HG02571 (cell line): ENCODE measurements at regions not wholly inside any gene's neighbourhood (a gene's known extent, or its start where the extent isn't known, plus 50 kb on each side); places are given as distances from the start of the nearest gene placed in this dataset.

Source experiments
- ATAC-seq: cut with Tn5 transposase; IDR thresholded peaks from one replicate; pipeline ENCODE4 v1.9.1; 2021; ENCODE audit warnings: mild to moderate bottlenecking, moderate library complexity; ENCODE audit not compliant: unreplicated experiment

- no peak for ATAC-seq
Observed at GRCh38 chr6:90758741-90759140, 171.9 kb upstream of the MAP3K7 start.

- no peak for ATAC-seq
Observed at GRCh38 chr6:90753820-90754643, 167.2 kb upstream of the MAP3K7 start.

GRCh38 chr6:90739802-90740201 is 152.9 kb upstream of the MAP3K7 start:
- ATAC-seq, result no peak

GRCh38 chr6:90739339-90739738 is 152.5 kb upstream of the MAP3K7 start:
- no peak for ATAC-seq

DNA sequence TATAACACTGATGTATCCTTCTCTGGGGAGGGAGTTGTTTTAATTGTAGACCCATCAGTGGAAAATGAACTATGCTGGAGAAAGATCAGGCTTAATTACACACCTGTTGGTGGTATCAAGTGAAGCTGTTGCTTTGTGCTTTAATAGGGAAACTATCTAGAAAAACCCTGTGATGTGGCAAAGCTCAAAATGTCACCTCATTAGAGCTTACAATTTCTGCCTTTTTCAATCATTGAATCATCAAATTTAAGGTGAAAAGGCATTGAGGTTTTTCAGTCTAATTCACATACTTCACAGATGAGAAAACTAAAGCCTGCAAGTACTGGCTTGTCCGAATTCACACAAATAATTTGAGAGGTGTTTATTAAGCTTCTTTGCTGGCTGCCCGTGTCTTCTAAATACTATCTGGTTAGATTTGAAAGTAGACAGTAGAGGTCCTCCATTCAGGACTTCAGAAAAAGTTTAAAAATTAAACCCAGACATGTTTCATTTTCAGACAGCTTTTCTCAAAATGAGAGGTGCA is 143.3 kb upstream of the MAP3K7 start:
- ATAC-seq, result peak; percentile 60

- no peak for ATAC-seq
Observed at GRCh38 chr6:90729057-90729456, 142.2 kb upstream of the MAP3K7 start.

DNA sequence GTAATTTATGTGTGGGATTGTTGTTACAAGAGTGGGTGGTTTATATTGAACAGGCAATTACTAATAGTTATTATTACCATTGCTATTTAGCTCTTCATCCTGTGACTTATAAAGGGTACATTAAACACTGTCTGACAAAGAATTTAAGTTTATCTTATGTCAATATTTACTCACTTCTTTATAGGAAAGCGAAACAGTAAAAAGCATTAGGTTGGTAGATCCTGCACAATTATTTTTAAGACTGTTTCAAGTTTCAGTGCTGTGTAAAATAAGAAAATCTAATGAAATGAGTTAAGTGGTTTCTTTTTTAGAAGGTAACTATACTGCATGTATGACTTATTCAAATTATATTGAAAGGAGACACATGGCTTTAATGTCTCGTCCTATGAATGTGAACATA is 135.8 kb upstream of the MAP3K7 start:
- no peak for ATAC-seq

DNA sequence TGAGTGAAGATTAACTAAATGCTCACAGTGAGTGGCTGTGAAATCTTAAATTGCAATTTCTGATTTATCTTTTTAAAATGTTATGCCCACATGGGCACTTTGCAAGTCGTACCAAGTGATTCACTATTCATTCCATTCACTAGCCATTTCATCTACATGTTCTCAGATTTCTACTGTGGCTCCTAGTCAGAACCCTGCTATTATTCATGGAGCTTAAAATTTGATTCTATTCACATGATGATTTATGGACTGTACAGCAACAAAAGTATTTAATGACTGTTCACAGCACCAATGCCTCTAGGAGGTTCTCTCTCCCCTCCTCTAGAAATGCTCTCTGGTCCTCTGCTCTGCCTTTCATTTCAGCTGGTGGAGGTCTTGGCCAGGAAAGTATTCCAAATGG is 133.5 kb upstream of the MAP3K7 start:
- no peak for ATAC-seq

DNA sequence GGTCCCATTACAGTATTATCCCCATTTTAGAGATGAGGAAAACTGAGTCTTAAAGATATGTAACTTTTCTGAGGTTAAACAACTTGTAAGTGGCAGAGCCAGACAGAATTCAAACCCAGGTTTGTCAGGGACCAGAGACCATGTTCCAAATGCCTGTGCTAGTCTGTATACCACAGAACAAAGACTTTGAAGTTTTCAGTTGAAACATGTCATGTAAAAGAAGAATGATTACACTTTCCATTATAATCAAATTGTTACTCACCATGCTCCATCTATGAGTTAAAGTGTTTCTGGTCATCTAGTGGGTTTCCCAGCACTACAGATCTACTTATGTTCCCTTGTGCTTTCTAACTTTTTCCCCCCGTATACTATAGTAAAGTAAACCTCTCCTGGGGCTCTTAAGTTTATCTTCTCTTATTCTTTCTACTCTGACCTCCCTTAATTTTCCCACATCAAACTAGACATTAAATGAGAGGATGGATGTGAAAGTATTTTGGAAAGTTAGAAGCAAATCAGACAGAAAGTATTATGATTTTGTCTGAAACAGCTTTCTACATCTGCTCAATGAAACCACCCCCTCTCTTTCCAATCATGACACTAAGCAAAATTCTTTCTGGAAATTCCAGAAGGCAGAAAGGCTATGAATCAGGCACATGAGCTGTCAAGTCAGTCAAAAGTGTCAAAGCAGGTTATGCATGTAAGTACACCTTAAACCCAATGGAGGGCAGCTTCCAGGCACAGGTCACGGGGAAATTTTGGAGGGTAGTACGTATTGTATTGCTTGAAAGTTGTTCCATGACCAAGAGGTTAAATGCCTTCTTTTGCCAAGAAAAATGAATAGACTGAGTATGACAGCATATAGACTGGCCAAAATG is 132.7 kb upstream of the MAP3K7 start:
- ATAC-seq, result no peak

DNA sequence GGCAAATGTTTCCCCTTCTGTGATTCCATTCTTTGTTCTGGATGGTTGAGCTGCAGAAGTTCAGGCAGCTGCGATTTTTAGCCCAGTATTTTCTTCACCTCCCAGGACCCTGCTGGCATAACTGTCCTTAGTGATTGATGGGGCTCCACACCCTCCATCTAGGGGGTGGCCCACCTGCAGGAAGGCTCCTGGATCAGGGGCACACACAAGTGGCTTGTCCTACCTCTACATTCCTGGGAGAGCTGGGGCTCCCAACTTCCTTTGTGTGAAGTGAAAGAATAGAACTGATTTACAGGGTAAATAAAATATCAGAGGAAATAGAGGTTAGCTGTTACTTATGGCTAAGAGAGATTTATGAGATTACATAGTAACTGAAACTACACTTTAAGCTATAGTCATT is 129.5 kb upstream of the MAP3K7 start:
- no peak for ATAC-seq

DNA sequence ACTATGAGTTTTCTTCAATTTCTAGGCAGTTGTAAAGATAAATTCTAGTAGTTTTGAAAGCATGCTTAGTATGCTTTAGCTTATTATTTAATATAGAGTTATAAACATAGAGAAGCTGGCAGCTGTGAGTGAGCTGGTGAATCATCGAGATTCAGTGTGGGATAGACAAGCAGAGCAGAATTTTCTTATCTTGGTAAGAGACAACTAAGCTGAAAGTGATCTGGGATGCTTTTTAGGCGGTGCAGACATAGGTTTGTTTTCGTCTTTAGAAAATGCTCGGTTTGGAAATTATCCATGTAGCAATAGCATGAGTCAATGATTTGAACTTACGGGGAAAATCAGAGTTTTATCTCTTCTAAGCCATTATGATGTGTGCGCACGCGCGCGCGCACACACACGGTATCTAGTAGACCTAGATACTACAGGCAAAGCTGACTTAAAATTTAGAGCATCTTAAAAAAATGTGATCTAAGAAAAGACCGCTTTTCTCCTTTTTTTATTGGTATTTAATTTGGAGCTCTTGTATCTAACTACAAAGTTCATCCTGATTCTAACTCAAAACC is 128.3 kb upstream of the MAP3K7 start:
- no peak for ATAC-seq

DNA sequence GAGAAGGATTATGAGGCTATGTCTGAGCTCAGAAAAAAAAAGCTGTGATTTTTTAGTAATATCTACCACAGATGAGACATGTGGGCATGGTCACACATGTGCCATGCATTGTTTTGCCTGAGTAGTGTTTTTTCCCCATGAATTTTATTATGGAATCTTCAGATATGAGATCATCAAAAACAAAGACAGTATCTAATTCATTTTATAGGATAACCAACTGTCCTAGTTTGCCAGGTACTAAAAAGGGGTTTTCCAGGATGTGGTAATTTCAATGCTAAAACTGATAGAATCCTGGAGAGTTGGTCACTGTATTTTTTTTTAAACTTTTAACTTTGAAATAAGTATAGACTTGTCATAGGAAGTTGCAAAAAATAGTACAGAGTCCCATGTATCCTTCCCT is 127.4 kb upstream of the MAP3K7 start:
- ATAC-seq, result no peak

GRCh38 chr6:90712114-90712513 is 125.2 kb upstream of the MAP3K7 start:
- ATAC-seq, result no peak

- ATAC-seq, result no peak
Observed at GRCh38 chr6:90709431-90709996, 122.6 kb upstream of the MAP3K7 start.

DNA sequence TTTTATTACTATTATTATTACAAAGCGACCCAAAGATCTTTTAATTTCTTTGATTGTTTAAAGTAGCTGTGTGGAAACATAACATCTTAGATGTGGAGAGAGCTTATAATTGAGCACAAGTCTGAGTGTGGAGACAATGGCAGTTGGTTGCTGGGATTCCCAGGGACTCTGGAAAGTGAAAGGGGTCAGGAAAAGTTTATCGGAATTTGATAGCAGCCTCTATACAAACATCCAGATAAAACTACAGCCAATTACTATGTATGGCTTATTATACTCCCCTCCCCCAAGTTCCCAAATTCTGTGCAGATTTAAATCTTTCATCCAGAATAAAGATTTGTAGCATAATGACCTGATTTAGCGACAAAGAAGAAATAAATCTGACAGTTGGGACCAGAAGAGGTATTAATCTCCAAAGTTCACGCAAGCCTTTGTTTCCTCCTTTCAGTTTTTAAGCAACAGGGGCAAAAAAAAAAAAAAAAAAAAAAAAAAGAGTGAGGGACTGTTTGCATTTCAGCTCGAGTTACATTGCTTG is 121.4 kb upstream of the MAP3K7 start:
- ATAC-seq, result no peak

GRCh38 chr6:90707246-90707645 is 120.4 kb upstream of the MAP3K7 start:
- no peak for ATAC-seq

DNA sequence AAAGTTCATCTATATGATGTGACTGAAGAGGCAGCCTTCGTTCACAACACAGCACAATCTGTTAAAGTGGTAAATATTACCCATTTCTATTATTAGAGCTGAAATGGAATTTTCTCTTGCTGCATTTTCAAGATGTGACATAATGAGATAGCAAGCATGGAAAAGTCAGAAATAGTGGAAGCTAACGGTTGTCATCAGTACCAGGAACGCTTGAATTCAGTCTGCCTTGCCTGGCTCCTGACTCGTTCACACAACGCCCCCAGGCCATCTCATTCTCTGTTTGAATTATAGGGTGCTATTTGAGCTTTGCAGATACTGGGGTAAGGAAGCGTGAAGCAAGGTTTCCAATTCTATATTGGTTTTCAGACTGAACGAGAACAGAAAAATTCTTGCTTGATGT is 116.5 kb upstream of the MAP3K7 start:
- ATAC-seq, result no peak

DNA sequence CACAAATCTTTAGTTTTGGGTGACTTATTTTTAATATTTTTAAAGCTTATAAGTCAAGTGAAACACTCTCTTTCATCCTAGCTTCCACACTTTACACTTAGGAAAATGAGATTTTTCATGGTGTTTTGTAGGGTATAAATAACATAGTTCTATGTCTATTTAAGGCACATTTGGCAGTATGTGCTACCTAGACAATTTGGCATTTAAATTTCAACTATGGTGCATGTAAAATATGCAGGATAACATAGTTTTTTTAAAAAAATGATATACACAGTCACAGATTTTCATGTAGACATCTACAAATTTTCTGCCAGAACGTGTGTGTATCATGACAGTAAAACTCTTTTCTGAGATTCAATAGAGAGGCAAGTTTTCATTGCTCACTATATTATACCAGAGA is 115.1 kb upstream of the MAP3K7 start:
- ATAC-seq, result no peak

DNA sequence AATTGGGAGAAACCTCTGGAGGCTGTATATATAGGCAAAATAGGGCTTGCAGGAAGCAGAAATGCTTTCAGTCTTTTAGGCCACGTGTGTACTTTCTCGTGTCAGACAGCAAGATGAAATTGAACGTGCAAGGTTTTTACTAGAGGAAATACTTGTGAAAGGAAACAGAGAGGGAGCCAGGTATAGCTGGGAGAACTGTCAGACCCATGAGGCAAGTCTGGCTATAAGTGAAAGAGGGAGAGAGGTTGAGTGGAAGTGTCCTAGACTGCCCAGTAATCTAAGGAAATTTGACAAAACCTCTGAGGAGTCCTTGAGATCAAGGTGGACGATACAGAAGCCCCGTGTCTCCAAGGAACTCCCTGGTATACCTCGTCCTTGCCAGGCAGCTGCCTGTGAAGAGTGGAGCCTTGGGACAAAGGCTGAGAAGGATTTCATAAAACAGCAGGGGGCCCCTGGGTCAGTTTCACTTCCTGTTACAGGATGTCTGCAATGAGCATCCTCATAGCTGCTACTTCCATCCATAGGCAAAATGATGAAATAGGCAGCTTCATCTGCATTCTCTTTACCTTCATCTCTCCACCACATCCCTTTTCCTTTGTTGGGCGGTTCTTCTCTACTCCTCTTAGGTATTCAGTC is 114.4 kb upstream of the MAP3K7 start:
- ATAC-seq, result peak; percentile 81

DNA sequence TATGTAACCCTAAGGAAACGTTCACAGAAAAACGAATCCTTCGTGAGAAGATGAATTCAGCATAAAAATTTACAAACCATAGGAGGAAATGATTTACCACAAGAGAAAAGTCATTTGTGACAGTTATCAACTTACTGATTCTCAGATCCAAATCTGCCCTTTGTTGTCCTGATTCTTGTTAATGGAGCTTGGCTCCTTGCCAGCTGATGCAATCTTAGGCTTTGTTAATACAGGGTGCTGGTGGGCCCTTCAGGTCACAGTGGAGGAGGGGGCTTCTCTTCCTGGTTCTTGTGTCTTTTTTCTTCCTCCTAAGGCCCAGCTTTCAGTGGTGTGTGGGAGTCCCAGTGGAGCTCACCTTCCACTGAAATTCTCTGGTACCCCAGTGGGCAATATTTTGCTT is 108.4 kb upstream of the MAP3K7 start:
- no peak for ATAC-seq
